LNCaP clone FGC (cell line): ENCODE measurements at regions not wholly inside any gene's neighbourhood (a gene's known extent, or its start where the extent isn't known, plus 50 kb on each side); places are given as distances from the start of the nearest gene placed in this dataset.

Source experiments
- DNase-seq: peaks from one replicate; pipeline ENCODE4 v3.0.0-alpha.2; 2011; ENCODE audit warnings: low read depth
- H3K4me3 ChIP-seq: 2 replicates; pipeline ENCODE4 v1.5.1; 2011; ENCODE audit warnings: mild to moderate bottlenecking, low read depth, low read length, control low read depth
- CTCF ChIP-seq: IDR thresholded peaks from 2 replicates; pipeline ENCODE4 v1.5.1; 2012; ENCODE audit warnings: mild to moderate bottlenecking; ENCODE audit not compliant: control insufficient read depth, insufficient read depth; ENCODE audit errors: extremely low read depth

GRCh38 chr15:62625429-62626033, 417.0 kb upstream of the TPM1 start:
- TF ChIP-seq CTCF, result no peak
- no peak for DNase-seq
- H3K4me3 ChIP-seq, result no peak overlapping the region

- TF ChIP-seq CTCF, result no peak
- no peak overlapping the region for H3K4me3 ChIP-seq
- no peak for DNase-seq
These were observed 415.6 kb upstream of the TPM1 start for GRCh38 chr15:62626903-62627302.

GRCh38 chr15:62631076-62631724, 411.3 kb upstream of the TPM1 start:
- DNase-seq, result no peak
- TF ChIP-seq CTCF, result no peak
- H3K4me3 ChIP-seq, result no peak overlapping the region

- no peak for TF ChIP-seq CTCF
- H3K4me3 ChIP-seq, result no peak overlapping the region
- no peak for DNase-seq
These were observed 405.5 kb upstream of the TPM1 start for GRCh38 chr15:62636823-62637573.

- no peak overlapping the region for H3K4me3 ChIP-seq
- DNase-seq, result no peak
- TF ChIP-seq CTCF, result no peak
These were observed 405.0 kb upstream of the TPM1 start for GRCh38 chr15:62637574-62637897.

- TF ChIP-seq CTCF, result no peak
- peak; percentile 66 for DNase-seq
- no peak overlapping the region for H3K4me3 ChIP-seq
These were observed 404.5 kb upstream of the TPM1 start for GRCh38 chr15:62637950-62638619.
